ENCODE measurements at regions not wholly inside any gene's neighbourhood (a gene's known extent, or its start where the extent isn't known, plus 50 kb on each side); places are given as distances from the start of the nearest gene placed in this dataset.

- H3K4me3 ChIP-seq (ENCODE audit: low read depth, low read length, poor library complexity, severe bottlenecking): no peak overlapping the region
- no peaks in the 10 kb centered on the region for H3K36me3 ChIP-seq (ENCODE audit: insufficient read depth, low read length)
- H4K20me1 ChIP-seq (ENCODE audit: insufficient read depth, low read length): no peaks in the 10 kb centered on the region
- no peak overlapping the region for H3K27ac ChIP-seq (ENCODE audit: low read depth, low read length, poor library complexity, severe bottlenecking)
- H3K4me2 ChIP-seq (ENCODE audit: low read length): no peak overlapping the region
- H3F3A ChIP-seq (ENCODE audit: insufficient read depth, low read length): no peaks in the 10 kb centered on the region
- no peaks in the 10 kb centered on the region for H3K27me3 ChIP-seq (ENCODE audit: insufficient read depth, low read length)
- TF ChIP-seq CTCF (IDR thresholded peaks at IDR 0.05; ENCODE audit: low read length) (no peak), EZH2 (IDR thresholded peaks at IDR 0.05; ENCODE audit: borderline replicate concordance, low read length) (no peak)
- no peaks in the 10 kb centered on the region for H3K4me1 ChIP-seq (ENCODE audit: insufficient read depth, low read length, severe bottlenecking)
- no peaks in the 10 kb centered on the region for H3K79me2 ChIP-seq (ENCODE audit: insufficient read depth, low read length)
- H2AFZ ChIP-seq (ENCODE audit: low read length): no peak overlapping the region
- no peaks in the 10 kb centered on the region for H3K9me2 ChIP-seq (ENCODE audit: low read depth, low read length)
- no peaks in the 10 kb centered on the region for H3K9me3 ChIP-seq (ENCODE audit: low read length)
- no peak overlapping the region for H3K9ac ChIP-seq (ENCODE audit: low read length)
These were observed 135.3 kb upstream of the CTTNBP2NL start for GRCh38 chr1:112260699-112261098.

DNA sequence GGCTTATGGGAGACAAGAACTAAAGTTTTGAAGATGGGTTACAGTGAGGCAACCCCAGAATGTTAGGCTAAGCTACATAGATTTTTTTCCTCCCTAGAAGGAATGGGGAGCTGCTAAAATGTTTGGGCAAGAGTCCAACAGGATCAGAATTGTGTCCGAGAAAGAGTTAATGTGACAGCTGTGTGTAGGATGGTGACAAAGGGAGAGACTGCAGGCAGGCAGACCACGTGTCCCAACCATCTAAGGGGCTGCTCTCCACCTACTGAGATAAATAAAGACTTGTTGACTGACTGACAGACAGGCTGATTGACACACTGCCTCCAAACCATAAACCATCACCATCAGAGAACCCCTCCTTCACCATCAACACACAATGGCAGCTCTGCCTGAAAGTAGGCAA lies 133.7 kb upstream of the CTTNBP2NL start:
- Histone ChIP-seq H3K4me2 (ENCODE audit: low read length) (no peak overlapping the region), H3K36me3 (ENCODE audit: insufficient read depth, low read length) (no peaks in the 10 kb centered on the region), H3F3A (ENCODE audit: insufficient read depth, low read length) (no peaks in the 10 kb centered on the region), H4K20me1 (ENCODE audit: insufficient read depth, low read length) (no peaks in the 10 kb centered on the region), H3K9ac (ENCODE audit: low read length) (no peak overlapping the region), H3K4me3 (ENCODE audit: low read depth, low read length, poor library complexity, severe bottlenecking) (no peak overlapping the region), H3K27ac (ENCODE audit: low read depth, low read length, poor library complexity, severe bottlenecking) (no peak overlapping the region), H3K27me3 (ENCODE audit: insufficient read depth, low read length) (no peaks in the 10 kb centered on the region), H3K9me3 (ENCODE audit: low read length) (no peaks in the 10 kb centered on the region), H3K9me2 (ENCODE audit: low read depth, low read length) (no peaks in the 10 kb centered on the region), H2AFZ (ENCODE audit: low read length) (no peak overlapping the region), H3K79me2 (ENCODE audit: insufficient read depth, low read length) (no peaks in the 10 kb centered on the region), H3K4me1 (ENCODE audit: insufficient read depth, low read length, severe bottlenecking) (no peaks in the 10 kb centered on the region)
- TF ChIP-seq CTCF (IDR thresholded peaks at IDR 0.05; ENCODE audit: low read length) (no peak), EZH2 (IDR thresholded peaks at IDR 0.05; ENCODE audit: borderline replicate concordance, low read length) (no peak)

GRCh38 chr1:112263042-112263441 lies 133.0 kb upstream of the CTTNBP2NL start:
- Histone ChIP-seq H3K4me1 (ENCODE audit: insufficient read depth, low read length, severe bottlenecking) (no peaks in the 10 kb centered on the region), H3K9me3 (ENCODE audit: low read length) (no peaks in the 10 kb centered on the region), H3F3A (ENCODE audit: insufficient read depth, low read length) (no peaks in the 10 kb centered on the region), H3K36me3 (ENCODE audit: insufficient read depth, low read length) (no peaks in the 10 kb centered on the region), H4K20me1 (ENCODE audit: insufficient read depth, low read length) (no peaks in the 10 kb centered on the region), H2AFZ (ENCODE audit: low read length) (no peak overlapping the region), H3K9me2 (ENCODE audit: low read depth, low read length) (no peaks in the 10 kb centered on the region), H3K4me2 (ENCODE audit: low read length) (no peak overlapping the region), H3K9ac (ENCODE audit: low read length) (no peak overlapping the region), H3K27me3 (ENCODE audit: insufficient read depth, low read length) (no peaks in the 10 kb centered on the region), H3K79me2 (ENCODE audit: insufficient read depth, low read length) (no peaks in the 10 kb centered on the region), H3K27ac (ENCODE audit: low read depth, low read length, poor library complexity, severe bottlenecking) (no peak overlapping the region), H3K4me3 (ENCODE audit: low read depth, low read length, poor library complexity, severe bottlenecking) (no peak overlapping the region)
- no peak for TF ChIP-seq EZH2 (IDR thresholded peaks at IDR 0.05; ENCODE audit: borderline replicate concordance, low read length)
- TF ChIP-seq CTCF (IDR thresholded peaks at IDR 0.05; ENCODE audit: low read length): no peak
